ENCODE measurements at regions not wholly inside any gene's neighbourhood (a gene's known extent, or its start where the extent isn't known, plus 50 kb on each side); places are given as distances from the start of the nearest gene placed in this dataset.
"Not testable (repeated sequence)": the region's sequence is repeated elsewhere in the genome, so short reads cannot be mapped to it uniquely, and the experiment has no call there.

GRCh38 chr10:3640816-3641215 is 144.2 kb downstream of the KLF6 start:
- no peak for DNase-seq (ENCODE audit: low read depth)
- in situ Hi-C loops (cut with HindIII; ENCODE audit: low pct_unique_long_range_greater_than_20kb, low sequenced_read_pairs), result no loop called here

- no peak for DNase-seq (ENCODE audit: low read depth)
- in situ Hi-C loops (cut with HindIII; ENCODE audit: low pct_unique_long_range_greater_than_20kb, low sequenced_read_pairs), result no loop called here
Measured at GRCh38 chr10:3639546-3639945, 145.5 kb downstream of the KLF6 start.

- in situ Hi-C loops (cut with HindIII; ENCODE audit: low pct_unique_long_range_greater_than_20kb, low sequenced_read_pairs), result no loop called here
- no peak for DNase-seq (ENCODE audit: low read depth)
Measured at GRCh38 chr10:3636356-3637181, 148.4 kb downstream of the KLF6 start.

- in situ Hi-C loops (cut with HindIII; ENCODE audit: low pct_unique_long_range_greater_than_20kb, low sequenced_read_pairs), result no loop called here
- no peak for DNase-seq (ENCODE audit: low read depth)
Measured at GRCh38 chr10:3635697-3636096, 149.3 kb downstream of the KLF6 start.

- no peak for DNase-seq (ENCODE audit: low read depth)
- in situ Hi-C loops (cut with HindIII; ENCODE audit: low pct_unique_long_range_greater_than_20kb, low sequenced_read_pairs), result no loop called here
Measured at GRCh38 chr10:3635211-3635671, 149.8 kb downstream of the KLF6 start.

- in situ Hi-C loops (cut with HindIII; ENCODE audit: low pct_unique_long_range_greater_than_20kb, low sequenced_read_pairs); DNase-seq (ENCODE audit: low read depth): not testable (repeated sequence)
Measured at GRCh38 chr10:3634646-3635045, 150.4 kb downstream of the KLF6 start.

GRCh38 chr10:3631701-3632330 is 153.2 kb downstream of the KLF6 start:
- in situ Hi-C loops (cut with HindIII; ENCODE audit: low pct_unique_long_range_greater_than_20kb, low sequenced_read_pairs), result no loop called here
- DNase-seq (ENCODE audit: low read depth), result no peak

- in situ Hi-C loops (cut with HindIII; ENCODE audit: low pct_unique_long_range_greater_than_20kb, low sequenced_read_pairs), result no loop called here
- DNase-seq (ENCODE audit: low read depth), result no peak
Measured at GRCh38 chr10:3631291-3631690, 153.7 kb downstream of the KLF6 start.

- in situ Hi-C loops (cut with HindIII; ENCODE audit: low pct_unique_long_range_greater_than_20kb, low sequenced_read_pairs), result no loop called here
- DNase-seq (ENCODE audit: low read depth), result no peak
Measured at GRCh38 chr10:3625959-3626751, 158.9 kb downstream of the KLF6 start.

- in situ Hi-C loops (cut with HindIII; ENCODE audit: low pct_unique_long_range_greater_than_20kb, low sequenced_read_pairs), result no loop called here
- no peak for DNase-seq (ENCODE audit: low read depth)
Measured at GRCh38 chr10:3624367-3624766, 160.6 kb downstream of the KLF6 start.

GRCh38 chr10:3623746-3624145 is 161.3 kb downstream of the KLF6 start:
- in situ Hi-C loops (cut with HindIII; ENCODE audit: low pct_unique_long_range_greater_than_20kb, low sequenced_read_pairs), result no loop called here
- DNase-seq (ENCODE audit: low read depth), result no peak

GRCh38 chr10:3622845-3623621 is 162.0 kb downstream of the KLF6 start:
- DNase-seq (ENCODE audit: low read depth), result no peak
- in situ Hi-C loops (cut with HindIII; ENCODE audit: low pct_unique_long_range_greater_than_20kb, low sequenced_read_pairs), result no loop called here

- DNase-seq (ENCODE audit: low read depth), result no peak
- in situ Hi-C loops (cut with HindIII; ENCODE audit: low pct_unique_long_range_greater_than_20kb, low sequenced_read_pairs), result no loop called here
Measured at GRCh38 chr10:3622427-3622826, 162.6 kb downstream of the KLF6 start.

- in situ Hi-C loops (cut with HindIII; ENCODE audit: low pct_unique_long_range_greater_than_20kb, low sequenced_read_pairs), result no loop called here
- no peak for DNase-seq (ENCODE audit: low read depth)
Measured at GRCh38 chr10:3620818-3621217, 164.2 kb downstream of the KLF6 start.

- no peak for DNase-seq (ENCODE audit: low read depth)
- in situ Hi-C loops (cut with HindIII; ENCODE audit: low pct_unique_long_range_greater_than_20kb, low sequenced_read_pairs), result no loop called here
Measured at GRCh38 chr10:3619241-3619640, 165.8 kb downstream of the KLF6 start.

- in situ Hi-C loops (cut with HindIII; ENCODE audit: low pct_unique_long_range_greater_than_20kb, low sequenced_read_pairs), result no loop called here
- DNase-seq (ENCODE audit: low read depth), result no peak
Measured at GRCh38 chr10:3616880-3617279, 168.1 kb downstream of the KLF6 start.

GRCh38 chr10:3613318-3613717 is 171.7 kb downstream of the KLF6 start:
- in situ Hi-C loops (cut with HindIII; ENCODE audit: low pct_unique_long_range_greater_than_20kb, low sequenced_read_pairs), result no loop called here
- DNase-seq (ENCODE audit: low read depth), result no peak

GRCh38 chr10:3612183-3613001 is 172.6 kb downstream of the KLF6 start:
- no peak for DNase-seq (ENCODE audit: low read depth)
- in situ Hi-C loops (cut with HindIII; ENCODE audit: low pct_unique_long_range_greater_than_20kb, low sequenced_read_pairs), result no loop called here

Data from Caki2 (cell line).